ENCODE measurements at regions not wholly inside any gene's neighbourhood (a gene's known extent, or its start where the extent isn't known, plus 50 kb on each side); places are given as distances from the start of the nearest gene placed in this dataset.

GRCh38 chr11:122346006-122346405 lies 230.0 kb upstream of the BLID start:
- no peak for TF ChIP-seq CREB5 (CRISPR knock-in tag; IDR thresholded peaks at IDR 0.05; ENCODE audit: low read depth)
- TF ChIP-seq SNAI2 (CRISPR knock-in tag; IDR thresholded peaks at IDR 0.05) = no peak
- no peak for TF ChIP-seq RARB (CRISPR knock-in tag; IDR thresholded peaks at IDR 0.05)
- no peak for TF ChIP-seq CSDC2 (CRISPR knock-in tag; IDR thresholded peaks at IDR 0.05)
- no peak for TF ChIP-seq ZFP30 (CRISPR knock-in tag; IDR thresholded peaks at IDR 0.05)
- no peak for TF ChIP-seq TOX (CRISPR knock-in tag; IDR thresholded peaks at IDR 0.05; ENCODE audit: borderline replicate concordance)
- no peak for TF ChIP-seq CSRNP3 (CRISPR knock-in tag; IDR thresholded peaks at IDR 0.05)

All from SK-N-SH treated with all-trans-retinoic acid at 6 μM for 48 hours (cell line).